Neural cell (in vitro differentiated cells): ENCODE measurements at regions not wholly inside any gene's neighbourhood (a gene's known extent, or its start where the extent isn't known, plus 50 kb on each side); places are given as distances from the start of the nearest gene placed in this dataset.

Experiments
- H2AFZ ChIP-seq: fragments of 200-600, 300-800 bp; sonication (generic), shearing (Covaris generic); 2 replicates; pipeline ENCODE4 v1.6.0; 2014; ENCODE audit warnings: low read depth, mild to moderate bottlenecking, antibody characterized with exemption, low read length, moderate library complexity
- H3F3A ChIP-seq: fragments of 200-600 bp; shearing (Covaris generic); 2 replicates; pipeline ENCODE4 v1.6.1; 2016; ENCODE audit warnings: mild to moderate bottlenecking, moderate library complexity, mixed read lengths, antibody characterized with exemption, low read length; ENCODE audit not compliant: insufficient read depth, poor library complexity, severe bottlenecking
- H3K27ac ChIP-seq: fragments of 200-600, 300-800 bp; sonication (generic), shearing (Covaris generic); 2 replicates; pipeline ENCODE4 v1.5.1; 2014; ENCODE audit warnings: mild to moderate bottlenecking, low read length, moderate library complexity
- H3K27me3 ChIP-seq: fragments of 300-800, 200-600 bp; sonication (generic), shearing (Covaris generic); 2 replicates; pipeline ENCODE4 v1.6.0; 2014; ENCODE audit warnings: mild to moderate bottlenecking, low read depth, low read length, moderate library complexity; ENCODE audit not compliant: insufficient read depth
- H3K36me3 ChIP-seq: fragments of 300-800, 200-600 bp; sonication (generic), shearing (Covaris generic); 2 replicates; pipeline ENCODE4 v1.5.1; 2014; ENCODE audit warnings: mild to moderate bottlenecking, antibody characterized with exemption, low read length, moderate library complexity; ENCODE audit not compliant: insufficient read depth
- H3K4me2 ChIP-seq: fragments of 300-800, 200-600 bp; sonication (generic), shearing (Covaris generic); 2 replicates; pipeline ENCODE4 v1.6.0; 2014; ENCODE audit warnings: mild to moderate bottlenecking, low read length
- H3K4me3 ChIP-seq: fragments of 300-800, 200-600 bp; sonication (generic), shearing (Covaris generic); 2 replicates; pipeline ENCODE4 v1.5.1; 2014; ENCODE audit warnings: mild to moderate bottlenecking, low read length, moderate library complexity
- H3K79me2 ChIP-seq: fragments of 200-600 bp; shearing (Covaris generic); replicated peaks from 2 replicates; pipeline ENCODE4 v1.6.0; 2014; ENCODE audit warnings: mild to moderate bottlenecking, low read length, moderate library complexity; ENCODE audit not compliant: insufficient read depth
- H3K9ac ChIP-seq: fragments of 300-800, 200-600 bp; sonication (generic), shearing (Covaris generic); 2 replicates; pipeline ENCODE4 v1.6.1; 2016; ENCODE audit warnings: mild to moderate bottlenecking, low read length, mixed read lengths
- H3K9me2 ChIP-seq: fragments of 200-600 bp; shearing (Covaris generic); 2 replicates; pipeline ENCODE4 v1.6.1; 2016; ENCODE audit warnings: mild to moderate bottlenecking, low read length, mixed read lengths; ENCODE audit not compliant: insufficient read depth
- H3K9me3 ChIP-seq: fragments of 200-600, 300-800 bp; sonication (generic), shearing (Covaris generic); 2 replicates; pipeline ENCODE4 v1.6.1; 2016; ENCODE audit warnings: mild to moderate bottlenecking, mixed run types, low read length, moderate library complexity, mixed read lengths
- H4K20me1 ChIP-seq: fragments of 200-600 bp; shearing (Covaris generic); 2 replicates; pipeline ENCODE4 v1.6.1; 2016; ENCODE audit warnings: mild to moderate bottlenecking, mixed run types; ENCODE audit not compliant: insufficient read depth
- EP300 ChIP-seq: fragments of 450-650 bp; conservative IDR thresholded peaks from 2 replicates; pipeline ENCODE4 v1.6.1; 2014; ENCODE audit warnings: antibody characterized with exemption, mild to moderate bottlenecking, moderate library complexity; ENCODE audit not compliant: poor library complexity, severe bottlenecking
- EZH2 ChIP-seq: fragments of 200-600, 300-800 bp; shearing (Covaris generic), sonication (generic); IDR thresholded peaks from 2 replicates; pipeline ENCODE4 v1.6.1; 2014; ENCODE audit warnings: antibody characterized with exemption, low read length, borderline replicate concordance, mild to moderate bottlenecking; ENCODE audit not compliant: insufficient read depth, poor library complexity, severe bottlenecking
- MXI1 ChIP-seq: fragments of 450-650 bp; conservative IDR thresholded peaks from 2 replicates; pipeline ENCODE4 v1.6.1; 2014; ENCODE audit warnings: antibody characterized with exemption, mild to moderate bottlenecking; ENCODE audit not compliant: poor library complexity, severe bottlenecking
- POLR2AphosphoS5 ChIP-seq: IDR thresholded peaks from 2 replicates; pipeline ENCODE4 v1.6.1; 2012
- RAD21 ChIP-seq: fragments of 450-650 bp; conservative IDR thresholded peaks from 2 replicates; pipeline ENCODE4 v1.6.1; 2014; ENCODE audit warnings: antibody characterized with exemption, mild to moderate bottlenecking, moderate library complexity
- SMC3 ChIP-seq: fragments of 450-650 bp; conservative IDR thresholded peaks from 2 replicates; pipeline ENCODE4 v1.6.1; 2014; ENCODE audit warnings: antibody characterized with exemption, mild to moderate bottlenecking, moderate library complexity; ENCODE audit not compliant: poor library complexity
- TAF1 ChIP-seq: IDR thresholded peaks from 2 replicates; pipeline ENCODE4 v1.6.1; 2012; ENCODE audit warnings: low read depth
- TF ChIP-seq, protein P1 (sequence below): IDR thresholded peaks from 2 replicates; pipeline ENCODE4 v1.6.1; 2012; ENCODE audit warnings: borderline replicate concordance
- TF ChIP-seq, protein P2 (sequence below): fragments of 450-650 bp; IDR thresholded peaks from 2 replicates; pipeline ENCODE4 v1.5.1; 2014; ENCODE audit warnings: antibody characterized with exemption, mild to moderate bottlenecking, moderate library complexity; ENCODE audit not compliant: poor library complexity, severe bottlenecking

DNA sequence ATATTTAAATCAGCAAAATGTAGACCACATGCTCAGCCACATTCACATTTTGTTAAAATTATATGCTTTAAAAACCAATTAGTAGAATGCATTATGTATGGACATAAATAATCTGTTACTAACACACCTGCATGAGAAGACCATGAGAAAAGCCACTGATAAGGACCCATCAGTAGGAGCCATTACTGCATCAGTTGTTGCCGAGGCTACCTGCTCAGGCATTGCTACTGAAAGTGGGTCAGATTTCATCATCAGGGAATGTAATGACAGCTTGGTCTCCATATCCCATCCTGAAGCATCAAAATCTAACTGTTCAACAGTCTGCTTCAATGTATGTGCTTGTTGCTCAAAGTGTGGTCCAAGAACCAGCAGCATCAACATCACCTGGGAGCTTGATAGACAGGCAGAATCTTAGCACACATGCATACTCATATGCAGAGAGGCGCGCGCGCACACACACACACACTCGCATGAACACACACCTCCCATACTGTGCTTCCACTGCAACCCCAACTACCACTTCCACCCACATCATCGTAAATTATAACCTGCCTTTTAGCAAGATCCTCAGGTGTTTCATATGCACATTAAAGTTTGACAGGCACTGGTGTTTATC lies 72.4 kb upstream of the FOXB1 start:
- Histone ChIP-seq H3K4me2 (no peak overlapping the region), H3K79me2 (no peaks in the 10 kb centered on the region), H3K27ac (no peak overlapping the region), H3K27me3 (no peaks in the 10 kb centered on the region), H2AFZ (no peak overlapping the region), H3K36me3 (no peaks in the 10 kb centered on the region), H3K9ac (no peak overlapping the region), H3K9me3 (no peaks in the 10 kb centered on the region), H3F3A (no peaks in the 10 kb centered on the region), H4K20me1 (no peaks in the 10 kb centered on the region), H3K4me3 (no peak overlapping the region), H3K9me2 (no peaks in the 10 kb centered on the region)
- TF ChIP-seq EP300 (no peak), POLR2AphosphoS5 (peak; percentile 17), MXI1 (no peak)

DNA sequence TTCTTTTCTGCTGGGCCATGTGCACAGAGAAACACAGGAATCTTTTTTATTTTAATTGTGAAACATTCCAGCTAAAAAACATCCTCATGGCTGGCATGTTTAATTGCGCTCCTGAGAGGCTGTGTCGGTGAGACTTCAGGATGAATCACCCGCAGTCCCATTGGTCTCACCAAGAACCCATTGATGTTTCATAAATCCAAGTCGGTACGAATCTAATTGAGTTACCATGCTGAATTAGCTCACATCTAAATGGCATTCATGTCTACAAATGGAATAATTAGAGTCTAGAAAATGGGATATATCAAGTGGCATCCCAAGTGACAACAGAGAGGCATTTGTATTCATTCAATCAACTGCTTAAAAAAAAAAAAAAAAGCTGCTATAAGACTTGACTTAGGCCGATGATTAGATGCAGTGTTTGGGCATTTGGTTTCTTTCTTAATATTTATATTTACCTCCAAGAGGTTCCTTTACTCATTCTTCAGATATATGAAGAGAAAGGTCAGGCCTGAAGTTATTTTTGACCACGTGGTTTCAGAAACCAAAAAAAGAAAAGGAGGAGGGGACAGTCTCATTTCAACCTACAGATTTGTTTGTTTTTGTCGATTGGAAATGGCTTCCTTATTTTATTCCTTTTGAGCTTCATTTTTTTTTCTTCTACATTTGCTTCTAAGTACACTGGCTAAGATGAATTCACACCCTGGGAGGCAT lies 79.1 kb upstream of the FOXB1 start:
- no peak overlapping the region for H2AFZ ChIP-seq
- H3K36me3 ChIP-seq = no peaks in the 10 kb centered on the region
- H3K27me3 ChIP-seq = no peaks in the 10 kb centered on the region
- H3K4me2 ChIP-seq = no peak overlapping the region
- H4K20me1 ChIP-seq = no peaks in the 10 kb centered on the region
- no peak overlapping the region for H3K9ac ChIP-seq
- no peaks in the 10 kb centered on the region for H3K9me2 ChIP-seq
- no peak overlapping the region for H3K27ac ChIP-seq
- H3K4me3 ChIP-seq = no peak overlapping the region
- no peaks in the 10 kb centered on the region for H3K79me2 ChIP-seq
- H3F3A ChIP-seq = no peaks in the 10 kb centered on the region
- TF ChIP-seq MXI1 (no peak), EZH2 (no peak), RAD21 (no peak), SMC3 (no peak), POLR2AphosphoS5 (no peak), TAF1 (no peak), EP300 (no peak)
- TF ChIP-seq, protein P1, sequence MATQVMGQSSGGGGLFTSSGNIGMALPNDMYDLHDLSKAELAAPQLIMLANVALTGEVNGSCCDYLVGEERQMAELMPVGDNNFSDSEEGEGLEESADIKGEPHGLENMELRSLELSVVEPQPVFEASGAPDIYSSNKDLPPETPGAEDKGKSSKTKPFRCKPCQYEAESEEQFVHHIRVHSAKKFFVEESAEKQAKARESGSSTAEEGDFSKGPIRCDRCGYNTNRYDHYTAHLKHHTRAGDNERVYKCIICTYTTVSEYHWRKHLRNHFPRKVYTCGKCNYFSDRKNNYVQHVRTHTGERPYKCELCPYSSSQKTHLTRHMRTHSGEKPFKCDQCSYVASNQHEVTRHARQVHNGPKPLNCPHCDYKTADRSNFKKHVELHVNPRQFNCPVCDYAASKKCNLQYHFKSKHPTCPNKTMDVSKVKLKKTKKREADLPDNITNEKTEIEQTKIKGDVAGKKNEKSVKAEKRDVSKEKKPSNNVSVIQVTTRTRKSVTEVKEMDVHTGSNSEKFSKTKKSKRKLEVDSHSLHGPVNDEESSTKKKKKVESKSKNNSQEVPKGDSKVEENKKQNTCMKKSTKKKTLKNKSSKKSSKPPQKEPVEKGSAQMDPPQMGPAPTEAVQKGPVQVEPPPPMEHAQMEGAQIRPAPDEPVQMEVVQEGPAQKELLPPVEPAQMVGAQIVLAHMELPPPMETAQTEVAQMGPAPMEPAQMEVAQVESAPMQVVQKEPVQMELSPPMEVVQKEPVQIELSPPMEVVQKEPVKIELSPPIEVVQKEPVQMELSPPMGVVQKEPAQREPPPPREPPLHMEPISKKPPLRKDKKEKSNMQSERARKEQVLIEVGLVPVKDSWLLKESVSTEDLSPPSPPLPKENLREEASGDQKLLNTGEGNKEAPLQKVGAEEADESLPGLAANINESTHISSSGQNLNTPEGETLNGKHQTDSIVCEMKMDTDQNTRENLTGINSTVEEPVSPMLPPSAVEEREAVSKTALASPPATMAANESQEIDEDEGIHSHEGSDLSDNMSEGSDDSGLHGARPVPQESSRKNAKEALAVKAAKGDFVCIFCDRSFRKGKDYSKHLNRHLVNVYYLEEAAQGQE = no peak
- TF ChIP-seq, protein P2, sequence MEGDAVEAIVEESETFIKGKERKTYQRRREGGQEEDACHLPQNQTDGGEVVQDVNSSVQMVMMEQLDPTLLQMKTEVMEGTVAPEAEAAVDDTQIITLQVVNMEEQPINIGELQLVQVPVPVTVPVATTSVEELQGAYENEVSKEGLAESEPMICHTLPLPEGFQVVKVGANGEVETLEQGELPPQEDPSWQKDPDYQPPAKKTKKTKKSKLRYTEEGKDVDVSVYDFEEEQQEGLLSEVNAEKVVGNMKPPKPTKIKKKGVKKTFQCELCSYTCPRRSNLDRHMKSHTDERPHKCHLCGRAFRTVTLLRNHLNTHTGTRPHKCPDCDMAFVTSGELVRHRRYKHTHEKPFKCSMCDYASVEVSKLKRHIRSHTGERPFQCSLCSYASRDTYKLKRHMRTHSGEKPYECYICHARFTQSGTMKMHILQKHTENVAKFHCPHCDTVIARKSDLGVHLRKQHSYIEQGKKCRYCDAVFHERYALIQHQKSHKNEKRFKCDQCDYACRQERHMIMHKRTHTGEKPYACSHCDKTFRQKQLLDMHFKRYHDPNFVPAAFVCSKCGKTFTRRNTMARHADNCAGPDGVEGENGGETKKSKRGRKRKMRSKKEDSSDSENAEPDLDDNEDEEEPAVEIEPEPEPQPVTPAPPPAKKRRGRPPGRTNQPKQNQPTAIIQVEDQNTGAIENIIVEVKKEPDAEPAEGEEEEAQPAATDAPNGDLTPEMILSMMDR = no peak
- H3K9me3 ChIP-seq = no peaks in the 10 kb centered on the region
